A549 (cell line): ENCODE measurements at regions not wholly inside any gene's neighbourhood (a gene's known extent, or its start where the extent isn't known, plus 50 kb on each side); places are given as distances from the start of the nearest gene placed in this dataset.
A peak's percentile ranks its signal among the peaks of the same experiment; 100 is the strongest.

Experiments
- ATAC-seq, 2 experiments: fragments of 200-7000 bp in 1 of 2; fragments of >200 bp in 1 of 2; cut with Nextera tagmentation in 1 of 2; cut with Tn5 transposase in 1 of 2; 3 replicates each; pipeline versions ENCODE4 v1.8.0 to v1.9.1; 2018 to 2020; ENCODE audit warnings: mild to moderate bottlenecking in 1 of 2, moderate library complexity in 1 of 2
- CTCF ChIA-PET: fragments of 300-600 bp; sonication (Branson Sonifier 250); formaldehyde crosslinking; extraction: SDS; loops from one replicate; lab custom pipeline; 2021; ENCODE audit warnings: antibody characterized with exemption, inconsistent platforms; lab: Yijun Ruan, JAX
- POLR2A ChIA-PET: fragments of 350-600 bp; formaldehyde crosslinking; extraction: SDS; loops from one replicate; lab custom pipeline; 2021; ENCODE audit warnings: antibody characterized with exemption, inconsistent platforms; lab: Yijun Ruan, JAX
- DNase-seq, 2 experiments: peaks; one replicate each; pipeline versions ENCODE4 v3.0.0 to v3.0.0-alpha.2; 2011 to 2016; ENCODE audit warnings: low read depth in 1 of 2, low spot score in 1 of 2
- FAIRE-seq: peaks from 2 replicates; lab custom pipeline; 2011; peaks lifted over from hg19 to GRCh38; lab: Jason Lieb, UNC
- H3K27ac ChIP-seq, 2 experiments: fragments of >200 bp; sonication (Bioruptor Twin); formaldehyde crosslinking; 3 replicates each; pipeline ENCODE4 v1.5.1; 2016 to 2017
- H3K4me1 ChIP-seq: fragments of >200 bp; sonication (Bioruptor Twin); formaldehyde crosslinking; 3 replicates; pipeline ENCODE4 v1.6.1; 2016
- H3K4me2 ChIP-seq: fragments of >200 bp; sonication (Bioruptor Twin); formaldehyde crosslinking; 3 replicates; pipeline ENCODE4 v1.6.1; 2016
- H3K4me3 ChIP-seq: fragments of >200 bp; sonication (Bioruptor Twin); formaldehyde crosslinking; 3 replicates; pipeline ENCODE4 v1.5.1; 2016
- H3K9me3 ChIP-seq: fragments of >200 bp; sonication (Bioruptor Twin); formaldehyde crosslinking; 3 replicates; pipeline ENCODE4 v1.6.1; 2016
- CBX2 ChIP-seq: fragments of 200-600 bp; sonication (generic); IDR thresholded peaks from 2 replicates; pipeline ENCODE4 v1.6.1; 2016; ENCODE audit warnings: low read depth, mild to moderate bottlenecking, borderline replicate concordance
- CEBPB ChIP-seq, 2 experiments: fragments of >200 bp in 1 of 2; sonication (Bioruptor Twin) in 1 of 2; formaldehyde crosslinking in 1 of 2; IDR thresholded peaks; 2 replicates each; pipeline ENCODE4 v1.6.1; 2012 to 2016
- CHD2 ChIP-seq: fragments of 150-350 bp; IDR thresholded peaks from 2 replicates; pipeline ENCODE4 v1.6.1; 2014; ENCODE audit warnings: low read length; ENCODE audit not compliant: partially characterized antibody
- CTCF ChIP-seq: fragments of >200 bp; sonication (Bioruptor Twin); formaldehyde crosslinking; IDR thresholded peaks from 3 replicates; pipeline ENCODE4 v1.5.1; 2016
- EHF ChIP-seq: fragments of 250-450 bp; sonication (Bioruptor Pico); IDR thresholded peaks from 2 replicates; pipeline ENCODE4 v1.5.0; 2020; ENCODE audit warnings: mild to moderate bottlenecking
- ESRRA ChIP-seq: fragments of 150-350 bp; IDR thresholded peaks from 2 replicates; pipeline ENCODE4 v1.6.1; 2014; ENCODE audit warnings: mild to moderate bottlenecking, low read length, borderline replicate concordance
- FOSL2 ChIP-seq, 2 experiments: fragments of 450-650 bp in 1 of 2; fragments of >200 bp in 1 of 2; sonication (Bioruptor Twin) in 1 of 2; formaldehyde crosslinking; IDR thresholded peaks; 2 replicates each; pipeline versions ENCODE4 v1.5.0 to v1.6.1; 2016 to 2020; ENCODE audit warnings: mild to moderate bottlenecking in 1 of 2, moderate library complexity in 1 of 2
- FOXS1 ChIP-seq: fragments of 250-450 bp; sonication (Bioruptor Pico); IDR thresholded peaks from 2 replicates; pipeline ENCODE4 v1.5.0; 2020; ENCODE audit warnings: mild to moderate bottlenecking, moderate library complexity
- GATA3 ChIP-seq: IDR thresholded peaks from 2 replicates; pipeline ENCODE4 v1.6.1; 2012; ENCODE audit warnings: borderline replicate concordance
- HDAC2 ChIP-seq: fragments of 200-600 bp; sonication (generic); IDR thresholded peaks from 2 replicates; pipeline ENCODE4 v1.6.1; 2016
- HES2 ChIP-seq: fragments of >200 bp; sonication (Bioruptor Twin); formaldehyde crosslinking; IDR thresholded peaks from 2 replicates; pipeline ENCODE4 v1.6.1; 2016
- HEYL ChIP-seq: fragments of 250-450 bp; sonication (Bioruptor Pico); IDR thresholded peaks from 2 replicates; pipeline ENCODE4 v1.8.0; 2021; ENCODE audit warnings: mild to moderate bottlenecking, moderate library complexity
- HMGXB4 ChIP-seq: fragments of 250-450 bp; sonication (Bioruptor Pico); IDR thresholded peaks from 2 replicates; pipeline ENCODE4 v1.5.0; 2021; ENCODE audit warnings: mild to moderate bottlenecking, moderate library complexity, borderline replicate concordance
- HOXB5 ChIP-seq: fragments of 250-450 bp; sonication (Bioruptor Pico); IDR thresholded peaks from 2 replicates; pipeline ENCODE4 v1.5.0; 2020; ENCODE audit warnings: mild to moderate bottlenecking, moderate library complexity
- JUNB ChIP-seq: fragments of >200 bp; sonication (Bioruptor Twin); formaldehyde crosslinking; IDR thresholded peaks from 2 replicates; pipeline ENCODE4 v1.6.1; 2016
- KDM1A ChIP-seq: fragments of 200-600 bp; sonication (generic); IDR thresholded peaks from 2 replicates; pipeline ENCODE4 v1.6.1; 2016; ENCODE audit warnings: low read depth, mild to moderate bottlenecking
- MAFK ChIP-seq: fragments of 450-650 bp; IDR thresholded peaks from 2 replicates; pipeline ENCODE4 v1.6.1; 2014; ENCODE audit not compliant: partially characterized antibody
- MAX ChIP-seq: IDR thresholded peaks from 2 replicates; pipeline ENCODE4 v1.6.1; 2012
- NPAS2 ChIP-seq: fragments of 250-450 bp; sonication (Bioruptor Pico); IDR thresholded peaks from 2 replicates; pipeline ENCODE4 v1.8.0; 2022; ENCODE audit warnings: mild to moderate bottlenecking, moderate library complexity, borderline replicate concordance
- PBX3 ChIP-seq: IDR thresholded peaks from 2 replicates; pipeline ENCODE4 v1.6.1; 2012
- RAD21 ChIP-seq, 2 experiments: fragments of >200 bp in 1 of 2; sonication (Bioruptor Twin) in 1 of 2; formaldehyde crosslinking in 1 of 2; IDR thresholded peaks in 1 of 2; conservative IDR thresholded peaks in 1 of 2; 2 replicates in 1 of 2; 3 replicates in 1 of 2; pipeline ENCODE4 v1.6.1; 2012 to 2018; ENCODE audit warnings: inconsistent platforms in 1 of 2
- RFX5 ChIP-seq: fragments of 450-650 bp; IDR thresholded peaks from 2 replicates; pipeline ENCODE4 v1.7.1; 2014; ENCODE audit warnings: antibody characterized with exemption, mild to moderate bottlenecking, moderate library complexity
- SMC3 ChIP-seq: fragments of >200 bp; sonication (Bioruptor Twin); formaldehyde crosslinking; IDR thresholded peaks from 3 replicates; pipeline ENCODE4 v1.6.1; 2018; ENCODE audit warnings: inconsistent platforms
- SREBF2 ChIP-seq: fragments of 450-650 bp; IDR thresholded peaks from 2 replicates; pipeline ENCODE4 v1.6.1; 2014; ENCODE audit warnings: mild to moderate bottlenecking, moderate library complexity
- TP53 ChIP-seq: fragments of 250-450 bp; sonication (Bioruptor Pico); IDR thresholded peaks from 2 replicates; pipeline ENCODE4 v1.5.0; 2021; ENCODE audit warnings: mild to moderate bottlenecking, moderate library complexity
- ZFP36 ChIP-seq: fragments of 450-650 bp; IDR thresholded peaks from 2 replicates; pipeline ENCODE4 v1.6.1; 2014; ENCODE audit warnings: borderline replicate concordance; ENCODE audit not compliant: partially characterized antibody
- ZNF302 ChIP-seq: fragments of 250-450 bp; sonication (Bioruptor Pico); IDR thresholded peaks from 2 replicates; pipeline ENCODE4 v1.9.0; 2021; ENCODE audit warnings: inconsistent platforms, mild to moderate bottlenecking, moderate library complexity
- ZSCAN20 ChIP-seq: fragments of 250-450 bp; sonication (Bioruptor Pico); IDR thresholded peaks from 2 replicates; pipeline ENCODE4 v1.8.0; 2022; ENCODE audit warnings: mild to moderate bottlenecking, moderate library complexity
- WGBS: methylation state at CpG from one replicate; pipeline ENCODE4 v1.1.6; 2017; ENCODE audit errors: missing lambda C conversion rate; 5-methylcytosine and 5-hydroxymethylcytosine counted together

- no peaks in the 10 kb centered on the region for H3K9me3 ChIP-seq
- ChIA-PET CTCF (no interaction called here), POLR2A (no interaction called here)
- peaks cover 4% of the 10 kb centered on the region; the same call in 2 of the 3 replicates for H3K4me1 ChIP-seq
- H3K27ac ChIP-seq: peak overlapping the region in 1 of 2 experiments; percentile 33; a peak in 2 of 6 replicates
- ATAC-seq: 0 out of 6 replicates have a peak, but pooled peaks of 1 of the 2 experiments have one; percentile 11
- DNase-seq: no peak
- WGBS: 68% methylated on average over 1 of the region's 1 CpG
- TF ChIP-seq NPAS2 (CRISPR knock-in tag) (no peak), ZNF302 (CRISPR knock-in tag) (no peak), CHD2 (no peak), RAD21 (conservative IDR thresholded peaks at IDR 0.05 in 1 of 2, IDR thresholded peaks at IDR 0.05 in 1 of 2) (no peak), CBX2 (no peak), HOXB5 (CRISPR knock-in tag) (no peak), JUNB (no peak), PBX3 (no peak), HES2 (no peak)
- TF ChIP-seq, all 56 proteins: peak for 0
- no peak overlapping the region for H3K4me3 ChIP-seq
- peak overlapping the region; percentile 19; the same call in 2 of the 3 replicates for H3K4me2 ChIP-seq
- FAIRE-seq: no peak
Observed at GRCh38 chr2:34104601-34105000, 505.5 kb upstream of the FAM98A start.

- peaks cover 4% of the 10 kb centered on the region; the same call in 2 of the 3 replicates for H3K4me1 ChIP-seq
- no peak for TF ChIP-seq HDAC2
- TF ChIP-seq MAFK: peak; percentile 90
- ATAC-seq (no peak), DNase-seq (no peak), FAIRE-seq (no peak)
- H3K9me3 ChIP-seq: no peaks in the 10 kb centered on the region
- H3K27ac ChIP-seq: no peak overlapping the region
- no peak overlapping the region for H3K4me3 ChIP-seq
- WGBS: 9% methylated on average over 2 of the region's 2 CpGs
- ChIA-PET POLR2A (no interaction called here), CTCF (no interaction called here)
- H3K4me2 ChIP-seq: no peak overlapping the region
Observed at GRCh38 chr2:34103437-34103836, 504.3 kb upstream of the FAM98A start.

GRCh38 chr2:34102339-34102738 is 503.2 kb upstream of the FAM98A start:
- FAIRE-seq (no peak), ATAC-seq (no peak), DNase-seq (no peak)
- Histone ChIP-seq H3K9me3 (no peaks in the 10 kb centered on the region), H3K4me2 (no peak overlapping the region), H3K27ac (no peak overlapping the region), H3K4me3 (no peak overlapping the region), H3K4me1 (peaks cover 4% of the 10 kb centered on the region; the same call in 2 of the 3 replicates)
- CTCF ChIA-PET: no interaction called here
- 12% methylated on average over 2 of the region's 2 CpGs for WGBS
- POLR2A ChIA-PET: no interaction called here
- TF ChIP-seq SMC3 (no peak), HOXB5 (CRISPR knock-in tag) (no peak), HES2 (no peak), MAX (no peak), TP53 (no peak), FOXS1 (CRISPR knock-in tag) (no peak), GATA3 (no peak), SREBF2 (no peak), NPAS2 (CRISPR knock-in tag) (no peak), ESRRA (no peak), KDM1A (no peak), RFX5 (no peak), FOSL2 (IDR thresholded peaks at IDR 0.05) (no peak), FOSL2 (CRISPR knock-in tag; IDR thresholded peaks at IDR 0.05) (no peak), EHF (no peak), CTCF (no peak), HMGXB4 (no peak), HEYL (CRISPR knock-in tag) (no peak), ZFP36 (no peak), ZSCAN20 (CRISPR knock-in tag) (no peak), CEBPB (IDR thresholded peaks at IDR 0.05) (no peak)
